ELR (cell line): ENCODE measurements at regions not wholly inside any gene's neighbourhood (a gene's known extent, or its start where the extent isn't known, plus 50 kb on each side); places are given as distances from the start of the nearest gene placed in this dataset.
A peak's percentile ranks its signal among the peaks of the same experiment; 100 is the strongest.
"Not testable (repeated sequence)": the region's sequence is repeated elsewhere in the genome, so short reads cannot be mapped to it uniquely, and the experiment has no call there.

ENCODE experiments used
- DNase-seq: peaks from one replicate; pipeline ENCODE4 v3.0.0-alpha.2; 2015; ENCODE audit warnings: low read depth

GRCh38 chrX:40414335-40414734 is 166.4 kb upstream of the ATP6AP2 start:
- DNase-seq = no peak

GRCh38 chrX:40411340-40412111 is 169.2 kb upstream of the ATP6AP2 start:
- DNase-seq = no peak

GRCh38 chrX:40410859-40411258 is 169.9 kb upstream of the ATP6AP2 start:
- DNase-seq = no peak

GRCh38 chrX:40406330-40406859 is 174.4 kb upstream of the ATP6AP2 start:
- DNase-seq = no peak

- no peak for DNase-seq
Observed at GRCh38 chrX:40405399-40405798, 175.4 kb upstream of the ATP6AP2 start.

- DNase-seq = no peak
Observed at GRCh38 chrX:40403757-40404156, 177.0 kb upstream of the ATP6AP2 start.

- DNase-seq = peak; percentile 49
Observed at GRCh38 chrX:40402831-40403533, 177.8 kb upstream of the ATP6AP2 start.

GRCh38 chrX:40395102-40395501 is 185.7 kb upstream of the ATP6AP2 start:
- no peak for DNase-seq

GRCh38 chrX:40394302-40394701 is 186.5 kb upstream of the ATP6AP2 start:
- DNase-seq = no peak

- no peak for DNase-seq
Observed at GRCh38 chrX:40392599-40392998, 188.2 kb upstream of the ATP6AP2 start.

GRCh38 chrX:40391662-40392061 is 189.1 kb upstream of the ATP6AP2 start:
- DNase-seq = no peak

GRCh38 chrX:40389555-40389954 is 191.2 kb upstream of the ATP6AP2 start:
- DNase-seq = no peak

- DNase-seq = no peak
Observed at GRCh38 chrX:40388441-40388840, 192.3 kb upstream of the ATP6AP2 start.

- not testable (repeated sequence) for DNase-seq
Observed at GRCh38 chrX:40387869-40388268, 192.9 kb upstream of the ATP6AP2 start.

- DNase-seq = not testable (repeated sequence)
Observed at GRCh38 chrX:40387311-40387710, 193.5 kb upstream of the ATP6AP2 start.

- no peak for DNase-seq
Observed at GRCh38 chrX:40385682-40386081, 195.1 kb upstream of the ATP6AP2 start.

GRCh38 chrX:40385256-40385655 is 195.5 kb upstream of the ATP6AP2 start:
- DNase-seq = no peak

GRCh38 chrX:40383969-40384368 is 196.8 kb upstream of the ATP6AP2 start:
- DNase-seq = no peak

GRCh38 chrX:40383360-40383759 is 197.4 kb upstream of the ATP6AP2 start:
- DNase-seq = no peak

GRCh38 chrX:40380655-40381488 is 199.9 kb upstream of the ATP6AP2 start:
- DNase-seq = no peak

- DNase-seq = no peak
Observed at GRCh38 chrX:40377684-40378083, 203.1 kb upstream of the ATP6AP2 start.

GRCh38 chrX:40374486-40374885 is 206.3 kb upstream of the ATP6AP2 start:
- no peak for DNase-seq
